Spleen (tissue), 11 donors: ENCODE measurements at regions not wholly inside any gene's neighbourhood (a gene's known extent, or its start where the extent isn't known, plus 50 kb on each side); places are given as distances from the start of the nearest gene placed in this dataset.

Experiments used
- DNase-seq: peaks from one replicate; pipeline ENCODE4 v3.0.0-alpha.2; 2020
- H3K27ac ChIP-seq, 8 donors: fragments of 200-600 bp; sonication (generic) in 7 of 8; 1 replicate in 4 of 8; 2 replicates in 4 of 8; pipeline versions ENCODE4 v1.5.0 to v1.8.0; 2016 to 2021; ENCODE audit warnings: inconsistent platforms in 4 of 8, mild to moderate bottlenecking in 4 of 8, moderate library complexity in 1 of 8
- H3K27me3 ChIP-seq, 7 donors: fragments of 200-600 bp; sonication (generic) in 6 of 7; replicated peaks in 1 of 7; 1 replicate in 4 of 7; 2 replicates in 3 of 7; pipeline versions ENCODE4 v1.5.0 to v1.8.0; 2016 to 2021; ENCODE audit warnings: inconsistent platforms in 3 of 7, mild to moderate bottlenecking in 1 of 7
- H3K36me3 ChIP-seq, 6 donors: fragments of 200-600 bp; sonication (generic) in 5 of 6; 1 replicate in 4 of 6; 2 replicates in 2 of 6; pipeline versions ENCODE4 v1.5.0 to v1.8.0; 2016 to 2021; ENCODE audit warnings: inconsistent platforms in 2 of 6
- H3K4me1 ChIP-seq, 6 donors: fragments of 200-600 bp; sonication (generic) in 5 of 6; 1 replicate in 3 of 6; 2 replicates in 3 of 6; pipeline versions ENCODE4 v1.5.0 to v1.8.0; 2016 to 2021; ENCODE audit warnings: inconsistent platforms in 3 of 6
- H3K4me3 ChIP-seq, 8 donors: fragments of 200-600 bp; sonication (generic) in 7 of 8; 1 replicate in 4 of 8; 2 replicates in 4 of 8; pipeline versions ENCODE4 v1.5.0 to v1.8.0; 2016 to 2021; ENCODE audit warnings: inconsistent platforms in 4 of 8, mild to moderate bottlenecking in 4 of 8, moderate library complexity in 2 of 8
- H3K9me3 ChIP-seq, 8 donors: fragments of 200-600 bp; sonication (generic) in 7 of 8; 1 replicate in 4 of 8; 2 replicates in 4 of 8; pipeline versions ENCODE4 v1.5.0 to v1.8.0; 2016 to 2021; ENCODE audit warnings: inconsistent platforms in 4 of 8
- POLR2A ChIP-seq, 3 donors: fragments of 450-650 bp; IDR thresholded peaks; one replicate each; pipeline ENCODE4 v1.5.1; 2017; ENCODE audit warnings: antibody characterized with exemption in 3 of 3, mild to moderate bottlenecking in 1 of 3
- POLR2AphosphoS5 ChIP-seq, 3 donors: sonication (generic); formaldehyde crosslinking; IDR thresholded peaks; one replicate each; pipeline ENCODE4 v1.5.1; 2017; ENCODE audit warnings: antibody characterized with exemption in 3 of 3
- WGBS, 5 donors: extraction: QIAGEN DNeasy Blood & Tissue Kit in 3 of 5; methylation state at CpG; one replicate each; pipeline versions ENCODE4 v1.1.5 to v1.1.7; 2013 to 2018; 5-methylcytosine and 5-hydroxymethylcytosine counted together
- intact Hi-C: fragments of 100-400 bp; cut with DNase I; formaldehyde crosslinking; loops from one replicate; pipeline ENCODE4 v1.15.0; 2023; ENCODE audit warnings: low total_unique reads
- TF ChIP-seq, protein P1 (sequence below), 11 experiments: fragments of 200-600 bp in 7 of 11; fragments of 450-650 bp in 4 of 11; sonication (generic) in 4 of 11; IDR thresholded peaks in 8 of 11; conservative IDR thresholded peaks in 3 of 11; 1 replicate in 7 of 11; 2 replicates in 4 of 11; pipeline versions ENCODE4 v1.4.0 to v1.8.0; 2016 to 2021; ENCODE audit warnings: antibody characterized with exemption in 11 of 11, inconsistent platforms in 4 of 11, mild to moderate bottlenecking in 1 of 11
- donor health status: healthy with polysubstance abuse.
- donor health status: DM: no; HTN: no; CAD: no; lungs with moderate emphysema.
- donor health status: DM: no; HTN: no; CAD: no.
- donor health status: Bipolar disorder and iron deficiency.
- donor health status: healthy.
- donor health status: DM: no; HTN: no; CAD: no.
- donor health status: DM: yes; HTN: yes; CAD: no.

GRCh38 chr4:120319046-120319767 lies 252.6 kb upstream of the MAD2L1 start:
- WGBS, 5 donors: 32 to 50% (median 37%) methylated on average over 1 of the region's 1 CpG
- no peak overlapping the region for H3K4me3 ChIP-seq
- no peak for DNase-seq
- intact Hi-C loops: no loop called here
- no peak overlapping the region for H3K27ac ChIP-seq
- no peaks in the 10 kb centered on the region for H3K9me3 ChIP-seq
- no peaks in the 10 kb centered on the region for H3K36me3 ChIP-seq
- no peaks in the 10 kb centered on the region for H3K4me1 ChIP-seq
- TF ChIP-seq POLR2A (IDR thresholded peaks at IDR 0.05): no peak
- TF ChIP-seq, protein P1, sequence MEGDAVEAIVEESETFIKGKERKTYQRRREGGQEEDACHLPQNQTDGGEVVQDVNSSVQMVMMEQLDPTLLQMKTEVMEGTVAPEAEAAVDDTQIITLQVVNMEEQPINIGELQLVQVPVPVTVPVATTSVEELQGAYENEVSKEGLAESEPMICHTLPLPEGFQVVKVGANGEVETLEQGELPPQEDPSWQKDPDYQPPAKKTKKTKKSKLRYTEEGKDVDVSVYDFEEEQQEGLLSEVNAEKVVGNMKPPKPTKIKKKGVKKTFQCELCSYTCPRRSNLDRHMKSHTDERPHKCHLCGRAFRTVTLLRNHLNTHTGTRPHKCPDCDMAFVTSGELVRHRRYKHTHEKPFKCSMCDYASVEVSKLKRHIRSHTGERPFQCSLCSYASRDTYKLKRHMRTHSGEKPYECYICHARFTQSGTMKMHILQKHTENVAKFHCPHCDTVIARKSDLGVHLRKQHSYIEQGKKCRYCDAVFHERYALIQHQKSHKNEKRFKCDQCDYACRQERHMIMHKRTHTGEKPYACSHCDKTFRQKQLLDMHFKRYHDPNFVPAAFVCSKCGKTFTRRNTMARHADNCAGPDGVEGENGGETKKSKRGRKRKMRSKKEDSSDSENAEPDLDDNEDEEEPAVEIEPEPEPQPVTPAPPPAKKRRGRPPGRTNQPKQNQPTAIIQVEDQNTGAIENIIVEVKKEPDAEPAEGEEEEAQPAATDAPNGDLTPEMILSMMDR (IDR thresholded peaks at IDR 0.05 in 8 of 11, conservative IDR thresholded peaks at IDR 0.05 in 3 of 11): no peak
- TF ChIP-seq POLR2AphosphoS5 (IDR thresholded peaks at IDR 0.05): no peak
- no peaks in the 10 kb centered on the region for H3K27me3 ChIP-seq

GRCh38 chr4:120318196-120318846 lies 251.7 kb upstream of the MAD2L1 start:
- intact Hi-C loops: no loop called here
- TF ChIP-seq POLR2AphosphoS5 (IDR thresholded peaks at IDR 0.05): no peak
- TF ChIP-seq, protein P1 (IDR thresholded peaks at IDR 0.05 in 8 of 11, conservative IDR thresholded peaks at IDR 0.05 in 3 of 11): no peak
- no peak for TF ChIP-seq POLR2A (IDR thresholded peaks at IDR 0.05)
- Histone ChIP-seq H3K27me3 (no peaks in the 10 kb centered on the region), H3K9me3 (no peaks in the 10 kb centered on the region), H3K27ac (no peak overlapping the region), H3K36me3 (no peaks in the 10 kb centered on the region), H3K4me3 (no peak overlapping the region), H3K4me1 (no peaks in the 10 kb centered on the region)
- WGBS, 5 donors: 54 to 65% (median 56%) methylated on average over 5 of the region's 5 CpGs
- DNase-seq: no peak

- no peak for DNase-seq
- H3K4me3 ChIP-seq: no peak overlapping the region
- H3K36me3 ChIP-seq: no peaks in the 10 kb centered on the region
- TF ChIP-seq, protein P1 (IDR thresholded peaks at IDR 0.05 in 8 of 11, conservative IDR thresholded peaks at IDR 0.05 in 3 of 11): no peak
- TF ChIP-seq POLR2A (IDR thresholded peaks at IDR 0.05) (no peak), POLR2AphosphoS5 (IDR thresholded peaks at IDR 0.05) (no peak)
- no peaks in the 10 kb centered on the region for H3K4me1 ChIP-seq
- intact Hi-C loops: no loop called here
- H3K9me3 ChIP-seq: no peaks in the 10 kb centered on the region
- no peak overlapping the region for H3K27ac ChIP-seq
- WGBS, 5 donors: 91 to 95% (median 92%) methylated on average over 2 of the region's 2 CpGs
- no peaks in the 10 kb centered on the region for H3K27me3 ChIP-seq
Measured at GRCh38 chr4:120317713-120318112, 251.1 kb upstream of the MAD2L1 start.

DNA sequence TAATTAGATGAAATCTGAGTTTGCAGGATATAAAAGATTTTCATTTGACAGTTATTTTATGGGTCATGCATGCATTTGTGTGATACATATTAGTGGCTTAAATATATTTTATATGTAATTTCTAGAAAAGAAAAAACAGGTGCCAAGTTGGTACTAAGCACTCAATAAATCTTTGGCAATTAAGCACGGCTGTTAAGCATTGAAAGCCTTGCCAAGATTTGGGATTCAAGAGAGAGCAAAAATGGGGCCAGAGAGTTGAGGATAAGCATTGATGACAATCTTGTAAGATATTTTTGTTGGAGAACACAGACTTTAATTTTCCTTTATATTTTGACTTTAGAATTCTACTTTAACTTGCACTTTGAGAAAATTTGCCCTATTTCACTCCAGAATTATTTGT lies 249.8 kb upstream of the MAD2L1 start:
- Histone ChIP-seq H3K4me3 (no peak overlapping the region), H3K9me3 (no peaks in the 10 kb centered on the region), H3K27me3 (no peaks in the 10 kb centered on the region), H3K27ac (no peak overlapping the region), H3K36me3 (no peaks in the 10 kb centered on the region), H3K4me1 (no peaks in the 10 kb centered on the region)
- no peak for DNase-seq
- whole genome bisulfite sequencing, 5 donors: 67 to 87% (median 72%) methylated on average over 1 of the region's 1 CpG
- intact Hi-C loops: no loop called here
- TF ChIP-seq POLR2A (IDR thresholded peaks at IDR 0.05): no peak
